SU-DHL-6 (cell line): ENCODE measurements at regions not wholly inside any gene's neighbourhood (a gene's known extent, or its start where the extent isn't known, plus 50 kb on each side); places are given as distances from the start of the nearest gene placed in this dataset.

Experiments
- H2AFZ ChIP-seq: fragments of 200-600 bp; sonication (generic); 2 replicates; pipeline ENCODE4 v1.6.1; 2014; ENCODE audit warnings: low read depth, mild to moderate bottlenecking, moderate library complexity, mixed read lengths, antibody characterized with exemption, low read length; ENCODE audit not compliant: severe bottlenecking
- H3F3A ChIP-seq: fragments of 200-600 bp; shearing (Covaris generic); 2 replicates; pipeline ENCODE4 v1.6.0; 2016; ENCODE audit warnings: antibody characterized with exemption, mild to moderate bottlenecking; ENCODE audit not compliant: insufficient read depth
- H3K27ac ChIP-seq: fragments of 200-600 bp; sonication (generic); 2 replicates; pipeline ENCODE4 v1.5.1; 2016; ENCODE audit warnings: low read depth, mild to moderate bottlenecking, low read length, moderate library complexity, mixed read lengths
- H3K27me3 ChIP-seq: fragments of 200-600 bp; sonication (generic), shearing (Covaris generic); 2 replicates; pipeline ENCODE4 v1.6.0; 2014; ENCODE audit warnings: mild to moderate bottlenecking, low read length
- H3K36me3 ChIP-seq: fragments of 200-600 bp; sonication (generic); 2 replicates; pipeline ENCODE4 v1.6.1; 2014; ENCODE audit warnings: mild to moderate bottlenecking, low read length, mixed read lengths
- H3K4me2 ChIP-seq: fragments of 300-600, 200-600 bp; shearing (Covaris generic), sonication (generic); 2 replicates; pipeline ENCODE4 v1.6.0; 2014; ENCODE audit warnings: low read length, low read depth, mild to moderate bottlenecking; ENCODE audit not compliant: poor library complexity, severe bottlenecking
- H3K4me3 ChIP-seq: fragments of 200-600 bp; sonication (generic); 2 replicates; pipeline ENCODE4 v1.5.1; 2014; ENCODE audit warnings: antibody characterized with exemption, low read length, mild to moderate bottlenecking, mixed read lengths; ENCODE audit not compliant: insufficient read depth, poor library complexity, severe bottlenecking
- H3K79me2 ChIP-seq: fragments of 200-600 bp; sonication (generic); 2 replicates; pipeline ENCODE4 v1.6.1; 2014; ENCODE audit warnings: mild to moderate bottlenecking, low read length, moderate library complexity; ENCODE audit not compliant: insufficient read depth
- H3K9ac ChIP-seq: fragments of 200-600 bp; sonication (generic); 2 replicates; pipeline ENCODE4 v1.7.0; 2014; ENCODE audit warnings: mild to moderate bottlenecking, low read length
- H3K9me2 ChIP-seq: fragments of 200-600 bp; sonication (generic); replicated peaks from 2 replicates; pipeline ENCODE4 v1.6.1; 2014; ENCODE audit warnings: low read length; ENCODE audit not compliant: insufficient read depth
- H3K9me3 ChIP-seq: fragments of 200-600 bp; sonication (generic); 2 replicates; pipeline ENCODE4 v1.6.1; 2014; ENCODE audit warnings: low read length, mixed read lengths; ENCODE audit not compliant: insufficient read depth
- H4K20me1 ChIP-seq: fragments of 200-600 bp; sonication (generic); 2 replicates; pipeline ENCODE4 v1.6.1; 2014; ENCODE audit warnings: low read depth, mild to moderate bottlenecking, antibody characterized with exemption, low read length, moderate library complexity, mixed read lengths
- CTCF ChIP-seq: fragments of 200-600 bp; sonication (generic); IDR thresholded peaks from one replicate; pipeline ENCODE4 v1.5.1; 2017; ENCODE audit warnings: antibody characterized with exemption, mild to moderate bottlenecking, low read length, moderate library complexity; ENCODE audit not compliant: insufficient read depth, poor library complexity, severe bottlenecking
- EZH2phosphoT487 ChIP-seq: fragments of 200-600 bp; sonication (generic), shearing (Covaris generic); conservative IDR thresholded peaks from 2 replicates; pipeline ENCODE4 v1.6.1; 2018; ENCODE audit warnings: mild to moderate bottlenecking, antibody characterized with exemption, low read length, moderate library complexity, mixed read lengths

- no peaks in the 10 kb centered on the region for H3K79me2 ChIP-seq
- H3K9me2 ChIP-seq, result no peaks in the 10 kb centered on the region
- no peaks in the 10 kb centered on the region for H3K27me3 ChIP-seq
- H3F3A ChIP-seq, result no peaks in the 10 kb centered on the region
- H3K9ac ChIP-seq, result no peak overlapping the region
- H3K36me3 ChIP-seq, result no peaks in the 10 kb centered on the region
- no peak overlapping the region for H2AFZ ChIP-seq
- TF ChIP-seq CTCF, result no peak
- TF ChIP-seq EZH2phosphoT487, result no peak
- H3K27ac ChIP-seq, result no peak overlapping the region
- H3K4me2 ChIP-seq, result no peak overlapping the region
- no peaks in the 10 kb centered on the region for H4K20me1 ChIP-seq
- H3K4me3 ChIP-seq, result no peak overlapping the region
- peaks cover 18% of the 10 kb centered on the region; the same call in 1 of the 2 replicates for H3K9me3 ChIP-seq
Observed at GRCh38 chr5:5625491-5625890, 203.0 kb downstream of the ICE1 start.

- H3K9ac ChIP-seq, result no peak overlapping the region
- no peak overlapping the region for H3K4me3 ChIP-seq
- H3K36me3 ChIP-seq, result no peaks in the 10 kb centered on the region
- H3K4me2 ChIP-seq, result no peak overlapping the region
- TF ChIP-seq EZH2phosphoT487 (no peak), CTCF (no peak)
- H3K79me2 ChIP-seq, result no peaks in the 10 kb centered on the region
- H3K9me2 ChIP-seq, result no peaks in the 10 kb centered on the region
- no peaks in the 10 kb centered on the region for H3K27me3 ChIP-seq
- peaks cover 18% of the 10 kb centered on the region; the same call in 1 of the 2 replicates for H3K9me3 ChIP-seq
- H3K27ac ChIP-seq, result no peak overlapping the region
- H3F3A ChIP-seq, result no peaks in the 10 kb centered on the region
- no peak overlapping the region for H2AFZ ChIP-seq
- H4K20me1 ChIP-seq, result no peaks in the 10 kb centered on the region
Observed at GRCh38 chr5:5623397-5623796, 200.9 kb downstream of the ICE1 start.

- H4K20me1 ChIP-seq, result no peaks in the 10 kb centered on the region
- no peaks in the 10 kb centered on the region for H3K79me2 ChIP-seq
- no peak overlapping the region for H3K9ac ChIP-seq
- no peak overlapping the region for H3K27ac ChIP-seq
- H3K9me2 ChIP-seq, result no peaks in the 10 kb centered on the region
- peaks cover 18% of the 10 kb centered on the region; the same call in 1 of the 2 replicates for H3K9me3 ChIP-seq
- no peak overlapping the region for H2AFZ ChIP-seq
- H3K4me3 ChIP-seq, result no peak overlapping the region
- H3K27me3 ChIP-seq, result no peaks in the 10 kb centered on the region
- TF ChIP-seq EZH2phosphoT487 (no peak), CTCF (no peak)
- no peaks in the 10 kb centered on the region for H3F3A ChIP-seq
- H3K4me2 ChIP-seq, result no peak overlapping the region
- H3K36me3 ChIP-seq, result no peaks in the 10 kb centered on the region
Observed at GRCh38 chr5:5622806-5623205, 200.3 kb downstream of the ICE1 start.
